Mesendoderm (in vitro differentiated cells): ENCODE measurements at regions not wholly inside any gene's neighbourhood (a gene's known extent, or its start where the extent isn't known, plus 50 kb on each side); places are given as distances from the start of the nearest gene placed in this dataset.
A peak's percentile ranks its signal among the peaks of the same experiment; 100 is the strongest.

Source experiments
- DNase-seq: peaks from one replicate; pipeline ENCODE4 v3.0.0; 2013
- H2AK5ac ChIP-seq: 2 replicates; pipeline ENCODE4 v1.6.1; 2013; ENCODE audit warnings: low read length, inconsistent platforms
- H2BK120ac ChIP-seq: 2 replicates; pipeline ENCODE4 v1.6.1; 2013; ENCODE audit warnings: low read depth, mild to moderate bottlenecking, low read length, moderate library complexity, mixed read lengths
- H2BK15ac ChIP-seq: replicated peaks from 2 replicates; pipeline ENCODE4 v1.6.1; 2013; ENCODE audit warnings: low read depth, mild to moderate bottlenecking, moderate library complexity
- H2BK5ac ChIP-seq: 2 replicates; pipeline ENCODE4 v1.6.1; 2013; ENCODE audit warnings: low read length, inconsistent platforms
- H3K18ac ChIP-seq: 2 replicates; pipeline ENCODE4 v1.6.1; 2013; ENCODE audit warnings: mild to moderate bottlenecking, low read length, mixed read lengths
- H3K23ac ChIP-seq: one replicate; pipeline ENCODE4 v1.6.1; 2013; ENCODE audit warnings: low read length
- H3K27ac ChIP-seq: 2 replicates; pipeline ENCODE4 v1.5.1; 2013; ENCODE audit warnings: low read depth, mild to moderate bottlenecking, inconsistent platforms, low read length, moderate library complexity
- H3K27me3 ChIP-seq: 2 replicates; pipeline ENCODE4 v1.6.1; 2013; ENCODE audit warnings: low read length, control low read depth, mild to moderate bottlenecking, inconsistent platforms; ENCODE audit not compliant: insufficient read depth, poor library complexity
- H3K36me3 ChIP-seq: 2 replicates; pipeline ENCODE4 v1.6.1; 2013; ENCODE audit warnings: low read length, inconsistent platforms; ENCODE audit not compliant: control insufficient read depth, insufficient read depth
- H3K4ac ChIP-seq: one replicate; pipeline ENCODE4 v1.6.1; 2013; ENCODE audit warnings: low read depth, mild to moderate bottlenecking, low read length, moderate library complexity
- H3K4me1 ChIP-seq: 2 replicates; pipeline ENCODE4 v1.6.1; 2013; ENCODE audit warnings: low read depth, low read length, inconsistent platforms; ENCODE audit not compliant: control insufficient read depth
- H3K4me2 ChIP-seq: 2 replicates; pipeline ENCODE4 v1.6.1; 2013; ENCODE audit warnings: low read length
- H3K4me3 ChIP-seq: 2 replicates; pipeline ENCODE4 v1.5.1; 2013; ENCODE audit warnings: mild to moderate bottlenecking, low read length
- H3K56ac ChIP-seq: one replicate; pipeline ENCODE4 v1.6.1; 2013; ENCODE audit warnings: low read length
- H3K79me1 ChIP-seq: 2 replicates; pipeline ENCODE4 v1.6.1; 2013; ENCODE audit warnings: low read length, inconsistent platforms
- H3K79me2 ChIP-seq: 2 replicates; pipeline ENCODE4 v1.6.1; 2013; ENCODE audit warnings: mild to moderate bottlenecking, low read length; ENCODE audit not compliant: control insufficient read depth, insufficient read depth
- H3K9ac ChIP-seq: 2 replicates; pipeline ENCODE4 v1.6.1; 2013; ENCODE audit warnings: low read length, inconsistent platforms
- H4K5ac ChIP-seq: one replicate; pipeline ENCODE4 v1.6.1; 2013; ENCODE audit warnings: low read length
- H4K8ac ChIP-seq: one replicate; pipeline ENCODE4 v1.6.1; 2013; ENCODE audit warnings: low read depth, mild to moderate bottlenecking, control low read depth, low read length, moderate library complexity
- WGBS: extraction: QIAGEN DNeasy Blood & Tissue Kit; methylation state at CpG from one replicate; pipeline ENCODE4 v1.1.7; 2013; ENCODE audit warnings: low lambda C conversion rate, missing lambda C conversion rate; ENCODE audit not compliant: insufficient coverage; ENCODE audit errors: extremely low coverage; 5-methylcytosine and 5-hydroxymethylcytosine counted together

DNA sequence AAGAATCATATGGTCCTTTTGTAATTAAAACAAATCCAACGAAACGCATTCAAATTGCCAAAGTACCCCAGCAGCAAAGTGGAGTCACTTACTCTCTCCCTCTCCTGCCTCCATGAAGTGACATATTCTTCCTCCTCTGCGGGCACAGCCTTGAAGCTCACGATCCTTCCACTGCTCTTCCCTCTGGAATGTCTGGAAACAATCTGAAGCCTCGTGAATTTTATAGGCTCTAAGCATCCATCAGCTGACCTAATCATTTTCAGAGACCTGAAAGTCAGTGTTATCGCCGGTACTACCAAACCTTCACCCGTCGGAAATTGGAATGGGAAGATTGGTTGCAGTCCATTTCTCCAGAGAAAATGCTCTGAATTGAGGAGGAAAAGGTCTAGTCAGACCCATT is 134.5 kb upstream of the FOXF1 start:
- Histone ChIP-seq H2AK5ac (no peak overlapping the region), H3K27ac (no peak overlapping the region), H2BK15ac (no peak overlapping the region), H3K4me3 (no peak overlapping the region), H3K4ac (no peak overlapping the region), H3K79me2 (no peaks in the 10 kb centered on the region), H3K9ac (no peak overlapping the region), H3K36me3 (no peaks in the 10 kb centered on the region), H3K27me3 (no peaks in the 10 kb centered on the region), H3K4me2 (no peak overlapping the region), H4K8ac (no peak overlapping the region), H3K4me1 (no peaks in the 10 kb centered on the region), H3K23ac (no peak overlapping the region), H2BK120ac (no peak overlapping the region), H4K5ac (no peak overlapping the region), H3K18ac (no peak overlapping the region), H3K79me1 (no peaks in the 10 kb centered on the region), H2BK5ac (no peak overlapping the region), H3K56ac (no peak overlapping the region)
- DNase-seq: no peak
- WGBS: no CpG with 5 or more reads among the region's 9 CpGs

DNA sequence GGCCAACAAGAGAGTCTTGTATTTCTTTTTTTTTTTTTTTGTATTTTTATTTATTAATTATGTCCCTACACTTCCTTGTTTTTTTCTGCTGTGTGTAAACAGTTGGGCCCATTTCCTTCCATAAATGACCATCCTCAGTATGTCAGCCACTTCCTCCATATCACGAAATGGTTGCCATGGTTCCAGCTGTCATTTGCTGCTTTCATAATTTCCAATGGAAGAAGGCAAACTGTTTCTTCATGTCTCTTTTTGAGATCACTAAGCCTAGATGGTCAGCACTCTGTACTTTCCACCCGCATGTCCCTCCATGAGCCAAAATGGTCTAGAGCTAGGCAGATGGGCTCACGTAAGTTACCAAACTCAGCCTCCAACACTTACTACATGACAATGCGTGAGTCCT is 133.5 kb upstream of the FOXF1 start:
- DNase-seq: no peak

DNA sequence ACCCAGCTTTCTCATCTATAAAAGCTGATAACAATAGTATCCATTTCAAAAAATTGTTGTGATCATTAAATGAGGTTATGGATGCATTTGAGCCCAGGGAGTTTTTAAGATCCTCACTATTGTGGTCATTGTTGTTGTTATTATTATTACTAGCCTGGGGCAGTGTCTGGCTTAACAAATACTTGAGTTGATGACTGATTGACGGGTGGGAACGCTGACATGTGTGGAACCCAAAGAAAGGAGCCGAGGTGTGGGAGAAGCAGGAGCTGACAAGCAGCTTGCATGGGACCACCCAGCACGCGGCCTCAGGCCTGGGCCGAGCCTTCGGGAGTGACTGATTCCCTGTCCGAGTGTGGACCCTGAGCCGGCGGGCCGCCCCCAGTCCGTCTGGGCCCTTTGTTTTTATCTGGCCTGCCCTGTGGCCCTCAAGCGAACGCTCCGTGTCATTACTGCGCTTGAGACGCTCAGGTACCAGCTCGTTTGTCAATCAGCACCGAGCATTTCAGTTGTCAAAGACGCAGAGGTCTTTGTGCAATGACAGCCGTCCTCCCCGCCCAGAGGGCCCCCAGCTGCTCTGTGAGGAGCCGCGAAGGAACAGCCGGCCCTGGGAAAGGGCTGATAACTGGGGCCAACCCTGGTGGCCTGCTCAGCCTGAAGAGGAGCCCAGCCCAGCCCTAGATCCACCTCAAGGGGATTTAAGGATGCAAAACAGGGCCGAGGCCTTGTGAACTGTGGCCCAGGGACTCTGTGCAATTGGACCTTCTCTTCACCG is 132.9 kb upstream of the FOXF1 start:
- Histone ChIP-seq H3K79me2 (no peaks in the 10 kb centered on the region), H3K27ac (no peak overlapping the region), H4K5ac (no peak overlapping the region), H2AK5ac (no peak overlapping the region), H3K23ac (no peak overlapping the region), H3K36me3 (no peaks in the 10 kb centered on the region), H3K56ac (no peak overlapping the region), H3K4me2 (no peak overlapping the region), H3K4ac (no peak overlapping the region), H3K4me1 (no peaks in the 10 kb centered on the region), H3K27me3 (no peaks in the 10 kb centered on the region), H2BK5ac (no peak overlapping the region), H2BK120ac (no peak overlapping the region), H2BK15ac (no peak overlapping the region), H3K9ac (no peak overlapping the region), H3K4me3 (no peak overlapping the region), H3K79me1 (no peaks in the 10 kb centered on the region), H3K18ac (no peak overlapping the region), H4K8ac (no peak overlapping the region)
- no CpG with 5 or more reads among the region's 27 CpGs for WGBS
- no peak for DNase-seq

More for the DNA sequence above, 133.5 kb upstream of the FOXF1 start:
- H3K79me1 ChIP-seq: no peaks in the 10 kb centered on the region
- no peaks in the 10 kb centered on the region for H3K36me3 ChIP-seq
- no peak overlapping the region for H2BK5ac ChIP-seq
- no peak overlapping the region for H3K9ac ChIP-seq
- WGBS: no CpG with 5 or more reads among the region's 4 CpGs
- no peak overlapping the region for H3K4me2 ChIP-seq
- no peak overlapping the region for H3K4ac ChIP-seq
- H2BK15ac ChIP-seq: no peak overlapping the region
- no peak overlapping the region for H3K27ac ChIP-seq
- no peaks in the 10 kb centered on the region for H3K27me3 ChIP-seq
- H3K18ac ChIP-seq: no peak overlapping the region
- no peak overlapping the region for H4K5ac ChIP-seq
- H3K56ac ChIP-seq: no peak overlapping the region
- H3K4me3 ChIP-seq: no peak overlapping the region
- H2AK5ac ChIP-seq: no peak overlapping the region
- H3K79me2 ChIP-seq: no peaks in the 10 kb centered on the region
- H4K8ac ChIP-seq: no peak overlapping the region
- no peak overlapping the region for H2BK120ac ChIP-seq
- no peak overlapping the region for H3K23ac ChIP-seq
- no peaks in the 10 kb centered on the region for H3K4me1 ChIP-seq

DNA sequence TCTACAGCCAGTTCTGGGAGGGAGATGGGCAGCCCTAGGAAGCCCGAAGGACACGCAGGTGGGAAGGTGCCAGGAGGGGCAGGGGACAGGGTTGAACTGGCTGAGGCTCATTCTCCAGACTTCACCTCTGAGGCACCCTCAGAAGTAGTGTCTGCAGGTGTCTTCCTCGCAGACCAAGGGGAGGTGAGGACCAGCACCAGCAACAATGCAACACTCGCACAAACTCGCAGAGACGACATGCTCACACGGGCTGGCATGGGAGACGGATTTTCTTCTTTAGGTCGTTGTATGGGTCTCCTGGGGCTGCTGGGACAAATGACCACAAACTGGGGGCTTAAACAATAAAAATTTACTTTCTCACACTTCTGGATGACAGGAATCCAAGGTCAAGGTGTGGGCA is 132.2 kb upstream of the FOXF1 start:
- Histone ChIP-seq H3K79me1 (no peaks in the 10 kb centered on the region), H4K8ac (no peak overlapping the region), H3K23ac (no peak overlapping the region), H3K18ac (no peak overlapping the region), H3K4me3 (no peak overlapping the region), H2BK120ac (no peak overlapping the region), H3K9ac (no peak overlapping the region), H3K36me3 (no peaks in the 10 kb centered on the region), H3K27me3 (no peaks in the 10 kb centered on the region), H3K4ac (no peak overlapping the region), H3K4me2 (no peak overlapping the region), H2AK5ac (no peak overlapping the region), H3K56ac (no peak overlapping the region), H2BK15ac (no peak overlapping the region), H4K5ac (no peak overlapping the region), H3K79me2 (no peaks in the 10 kb centered on the region), H3K4me1 (no peaks in the 10 kb centered on the region), H2BK5ac (no peak overlapping the region), H3K27ac (no peak overlapping the region)
- no CpG with 5 or more reads among the region's 9 CpGs for WGBS
- DNase-seq: no peak

DNA sequence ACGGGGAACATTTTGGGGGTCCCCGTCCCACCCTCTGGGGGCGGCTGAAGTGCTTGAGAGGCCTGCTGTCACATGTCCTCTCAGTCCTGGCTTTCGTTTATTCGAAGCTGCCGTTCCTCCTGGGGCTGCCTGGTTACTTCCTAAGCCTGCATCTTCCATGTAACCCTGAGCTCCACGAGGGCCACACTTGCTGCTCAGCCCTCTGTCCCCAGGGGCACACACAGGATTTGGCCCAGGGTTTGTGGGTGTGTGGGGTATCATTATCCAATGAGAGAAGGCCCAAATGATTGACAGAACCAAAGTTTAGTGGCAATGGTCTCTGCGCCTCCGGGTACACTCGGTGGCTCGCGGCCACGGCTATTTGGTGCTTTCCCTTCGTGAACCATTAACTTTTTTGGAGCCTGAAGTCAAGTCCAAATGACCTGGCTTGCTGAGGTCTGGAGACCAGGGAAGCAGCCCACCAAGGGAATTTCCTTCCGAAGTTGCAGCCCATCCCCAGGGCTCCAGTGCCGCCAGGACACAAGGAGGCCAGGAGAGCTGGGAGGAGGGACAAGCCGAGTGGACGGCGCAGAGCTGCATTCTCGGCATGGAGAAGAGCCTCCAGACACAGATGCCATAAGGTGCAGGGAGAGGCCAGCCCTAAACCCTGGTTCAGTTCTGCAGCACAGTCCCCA is 131.4 kb upstream of the FOXF1 start:
- Histone ChIP-seq H3K4ac (no peak overlapping the region), H3K56ac (peak overlapping the region; percentile 12), H3K27me3 (no peaks in the 10 kb centered on the region), H3K4me1 (no peaks in the 10 kb centered on the region), H3K4me2 (no peak overlapping the region), H4K8ac (no peak overlapping the region), H2BK15ac (no peak overlapping the region), H3K9ac (no peak overlapping the region), H2BK5ac (no peak overlapping the region), H2AK5ac (no peak overlapping the region), H4K5ac (no peak overlapping the region), H3K79me2 (no peaks in the 10 kb centered on the region), H3K36me3 (no peaks in the 10 kb centered on the region), H3K18ac (no peak overlapping the region), H3K27ac (no peak overlapping the region), H3K79me1 (no peaks in the 10 kb centered on the region), H3K23ac (no peak overlapping the region), H2BK120ac (no peak overlapping the region), H3K4me3 (no peak overlapping the region)
- no CpG with 5 or more reads among the region's 20 CpGs for WGBS
- DNase-seq: no peak
